ENCODE measurements at regions not wholly inside any gene's neighbourhood (a gene's known extent, or its start where the extent isn't known, plus 50 kb on each side); places are given as distances from the start of the nearest gene placed in this dataset.

- DNase-seq: no peak
- Mint-ChIP-seq H3K4me1 (ENCODE audit: low read depth, unreplicated experiment) (no peaks in the 10 kb centered on the region), H3K27ac (ENCODE audit: unreplicated experiment) (no peak overlapping the region), H3K27me3 (ENCODE audit: unreplicated experiment) (no peaks in the 10 kb centered on the region), H3K4me3 (ENCODE audit: unreplicated experiment) (no peak overlapping the region), H3K36me3 (ENCODE audit: unreplicated experiment) (peaks cover 7% of the 10 kb centered on the region), H3K9me3 (ENCODE audit: unreplicated experiment) (peaks cover 3% of the 10 kb centered on the region)
- no peak for TF ChIP-seq CTCF (IDR thresholded peaks at IDR 0.05; ENCODE audit: partially characterized antibody, unreplicated experiment)
These were observed 688.4 kb downstream of the HTR1B start for GRCh38 chr6:76774781-76775384.

- Mint-ChIP-seq H3K27me3 (ENCODE audit: unreplicated experiment) (no peaks in the 10 kb centered on the region), H3K4me1 (ENCODE audit: low read depth, unreplicated experiment) (no peaks in the 10 kb centered on the region), H3K27ac (ENCODE audit: unreplicated experiment) (no peak overlapping the region), H3K9me3 (ENCODE audit: unreplicated experiment) (peaks cover 3% of the 10 kb centered on the region), H3K36me3 (ENCODE audit: unreplicated experiment) (peaks cover 7% of the 10 kb centered on the region), H3K4me3 (ENCODE audit: unreplicated experiment) (no peak overlapping the region)
- no peak for DNase-seq
- no peak for TF ChIP-seq CTCF (IDR thresholded peaks at IDR 0.05; ENCODE audit: partially characterized antibody, unreplicated experiment)
These were observed 690.3 kb downstream of the HTR1B start for GRCh38 chr6:76772951-76773350.

GRCh38 chr6:76771059-76771634 lies 692.1 kb downstream of the HTR1B start:
- Mint-ChIP-seq H3K4me1 (ENCODE audit: low read depth, unreplicated experiment) (no peaks in the 10 kb centered on the region), H3K27ac (ENCODE audit: unreplicated experiment) (no peak overlapping the region), H3K4me3 (ENCODE audit: unreplicated experiment) (no peak overlapping the region), H3K36me3 (ENCODE audit: unreplicated experiment) (peaks cover 7% of the 10 kb centered on the region), H3K27me3 (ENCODE audit: unreplicated experiment) (no peaks in the 10 kb centered on the region), H3K9me3 (ENCODE audit: unreplicated experiment) (peaks cover 3% of the 10 kb centered on the region)
- no peak for TF ChIP-seq CTCF (IDR thresholded peaks at IDR 0.05; ENCODE audit: partially characterized antibody, unreplicated experiment)
- no peak for DNase-seq

- Mint-ChIP-seq H3K27ac (ENCODE audit: unreplicated experiment) (no peak overlapping the region), H3K9me3 (ENCODE audit: unreplicated experiment) (peaks cover 3% of the 10 kb centered on the region), H3K4me1 (ENCODE audit: low read depth, unreplicated experiment) (no peaks in the 10 kb centered on the region), H3K27me3 (ENCODE audit: unreplicated experiment) (no peaks in the 10 kb centered on the region), H3K4me3 (ENCODE audit: unreplicated experiment) (no peak overlapping the region), H3K36me3 (ENCODE audit: unreplicated experiment) (peaks cover 7% of the 10 kb centered on the region)
- no peak for TF ChIP-seq CTCF (IDR thresholded peaks at IDR 0.05; ENCODE audit: partially characterized antibody, unreplicated experiment)
- DNase-seq: no peak
These were observed 693.0 kb downstream of the HTR1B start for GRCh38 chr6:76770281-76770680.

- no peak overlapping the region for H3K27ac Mint-ChIP-seq (ENCODE audit: unreplicated experiment)
- no peak overlapping the region for H3K4me3 Mint-ChIP-seq (ENCODE audit: unreplicated experiment)
- H3K36me3 Mint-ChIP-seq (ENCODE audit: unreplicated experiment): peaks cover 7% of the 10 kb centered on the region
- no peaks in the 10 kb centered on the region for H3K4me1 Mint-ChIP-seq (ENCODE audit: low read depth, unreplicated experiment)
- peaks cover 3% of the 10 kb centered on the region for H3K9me3 Mint-ChIP-seq (ENCODE audit: unreplicated experiment)
- no peaks in the 10 kb centered on the region for H3K27me3 Mint-ChIP-seq (ENCODE audit: unreplicated experiment)
- DNase-seq: no peak
- TF ChIP-seq CTCF (IDR thresholded peaks at IDR 0.05; ENCODE audit: partially characterized antibody, unreplicated experiment): no peak
These were observed 694.7 kb downstream of the HTR1B start for GRCh38 chr6:76768556-76768955.
